ENCODE measurements at regions not wholly inside any gene's neighbourhood (a gene's known extent, or its start where the extent isn't known, plus 50 kb on each side); places are given as distances from the start of the nearest gene placed in this dataset.

GRCh38 chr9:108345826-108346225 lies 510.0 kb downstream of the ACTL7B start:
- Histone ChIP-seq H3K9me3 (ENCODE audit: control insufficient read depth in 1 of 2, insufficient read depth in 1 of 2, low read depth in 1 of 2, low read length in 2 of 2) (no peaks in the 10 kb centered on the region), H4K20me1 (ENCODE audit: insufficient read depth) (no peaks in the 10 kb centered on the region), H2AFZ (ENCODE audit: low read depth, low read length, poor library complexity, severe bottlenecking) (no peak overlapping the region), H3K36me3 (ENCODE audit: control insufficient read depth in 1 of 2, insufficient read depth in 2 of 2, low read length in 2 of 2) (no peaks in the 10 kb centered on the region), H3K27ac (ENCODE audit: low read depth, low read length) (no peak overlapping the region), H3K27me3 (ENCODE audit: insufficient read depth, low read length) (no peaks in the 10 kb centered on the region), H3K4me1 (ENCODE audit: control insufficient read depth in 1 of 2, insufficient read depth in 2 of 2, low read length in 2 of 2) (no peaks in the 10 kb centered on the region), H3K4me2 (ENCODE audit: low read length) (no peak overlapping the region), H3K9me2 (ENCODE audit: insufficient read depth) (no peaks in the 10 kb centered on the region), H3K79me2 (ENCODE audit: insufficient read depth, low read length) (no peaks in the 10 kb centered on the region), H3K9ac (ENCODE audit: low read length) (no peak overlapping the region), H3K4me3 (replicated peaks in 1 of 2; ENCODE audit: low read depth in 1 of 2, low read length in 2 of 2) (no peak overlapping the region)
- ChIA-PET POLR2A (no interaction called here), RAD21 (ENCODE audit: low non-redundant PET in 1 of 2, low total read pairs in 2 of 2, uncharacterized antibody in 2 of 2, unreplicated experiment in 2 of 2) (no interaction called here), CTCF (no interaction called here)
- DNase-seq (ENCODE audit: low read depth, low spot score) = no peak
- TF ChIP-seq CTCF (IDR thresholded peaks at IDR 0.05 in 2 of 3, conservative IDR thresholded peaks at IDR 0.05 in 1 of 3; ENCODE audit: borderline replicate concordance in 1 of 3, insufficient read depth in 1 of 3, low read depth in 2 of 3, low read length in 2 of 3) (no peak), POLR2A (IDR thresholded peaks at IDR 0.05; ENCODE audit: borderline replicate concordance, extremely low read depth, insufficient read depth, insufficient read length) (no peak), FOSL1 (IDR thresholded peaks at IDR 0.05; ENCODE audit: low read depth) (no peak), SIN3A (IDR thresholded peaks at IDR 0.05; ENCODE audit: low read depth) (no peak), JUND (IDR thresholded peaks at IDR 0.05) (no peak), ATF3 (IDR thresholded peaks at IDR 0.05) (no peak), MAX (IDR thresholded peaks at IDR 0.05) (no peak), EZH2 (IDR thresholded peaks at IDR 0.05) (no peak), ZNF274 (IDR thresholded peaks at IDR 0.05; ENCODE audit: low read depth, low read length) (no peak), ZFX (IDR thresholded peaks at IDR 0.05) (no peak)
- no peak for ATAC-seq
- intact Hi-C loops (cut with micrococcal nuclease) = no loop called here
- no TSS peak for BruUV-seq (replicated peaks)

- RAD21 ChIA-PET (ENCODE audit: low non-redundant PET in 1 of 2, low total read pairs in 2 of 2, uncharacterized antibody in 2 of 2, unreplicated experiment in 2 of 2) = no interaction called here
- DNase-seq (ENCODE audit: low read depth, low spot score) (no peak), ATAC-seq (no peak)
- H3K9me3 ChIP-seq (ENCODE audit: control insufficient read depth in 1 of 2, insufficient read depth in 1 of 2, low read depth in 1 of 2, low read length in 2 of 2) = no peaks in the 10 kb centered on the region
- no peak overlapping the region for H3K4me3 ChIP-seq (replicated peaks in 1 of 2; ENCODE audit: low read depth in 1 of 2, low read length in 2 of 2)
- no peaks in the 10 kb centered on the region for H3K9me2 ChIP-seq (ENCODE audit: insufficient read depth)
- POLR2A ChIA-PET = no interaction called here
- CTCF ChIA-PET = no interaction called here
- H4K20me1 ChIP-seq (ENCODE audit: insufficient read depth) = no peaks in the 10 kb centered on the region
- no peaks in the 10 kb centered on the region for H3K4me1 ChIP-seq (ENCODE audit: control insufficient read depth in 1 of 2, insufficient read depth in 2 of 2, low read length in 2 of 2)
- H3K79me2 ChIP-seq (ENCODE audit: insufficient read depth, low read length) = no peaks in the 10 kb centered on the region
- no peak overlapping the region for H3K4me2 ChIP-seq (ENCODE audit: low read length)
- no peaks in the 10 kb centered on the region for H3K36me3 ChIP-seq (ENCODE audit: control insufficient read depth in 1 of 2, insufficient read depth in 2 of 2, low read length in 2 of 2)
- no peak overlapping the region for H2AFZ ChIP-seq (ENCODE audit: low read depth, low read length, poor library complexity, severe bottlenecking)
- intact Hi-C loops (cut with micrococcal nuclease) = no loop called here
- no peak overlapping the region for H3K27ac ChIP-seq (ENCODE audit: low read depth, low read length)
- no peak overlapping the region for H3K9ac ChIP-seq (ENCODE audit: low read length)
- H3K27me3 ChIP-seq (ENCODE audit: insufficient read depth, low read length) = no peaks in the 10 kb centered on the region
- BruUV-seq (replicated peaks) = no TSS peak
- TF ChIP-seq SP1 (IDR thresholded peaks at IDR 0.05; ENCODE audit: low read depth) (no peak), POLR2AphosphoS5 (IDR thresholded peaks at IDR 0.05; ENCODE audit: low read depth, low read length) (no peak), TCF7L2 (IDR thresholded peaks at IDR 0.05; ENCODE audit: borderline replicate concordance, extremely low read depth, insufficient read depth, insufficient read length) (no peak), JUND (IDR thresholded peaks at IDR 0.05) (no peak), EGR1 (IDR thresholded peaks at IDR 0.05; ENCODE audit: low read depth) (no peak), EZH2phosphoT487 (IDR thresholded peaks at IDR 0.05; ENCODE audit: borderline replicate concordance) (no peak), RAD21 (IDR thresholded peaks at IDR 0.05; ENCODE audit: low read depth) (no peak), FOSL1 (IDR thresholded peaks at IDR 0.05; ENCODE audit: low read depth) (no peak), SRF (IDR thresholded peaks at IDR 0.05; ENCODE audit: low read depth) (no peak), CTCF (IDR thresholded peaks at IDR 0.05 in 2 of 3, conservative IDR thresholded peaks at IDR 0.05 in 1 of 3; ENCODE audit: borderline replicate concordance in 1 of 3, insufficient read depth in 1 of 3, low read depth in 2 of 3, low read length in 2 of 3) (no peak)
These were observed 516.5 kb downstream of the ACTL7B start for GRCh38 chr9:108339251-108339650.

All from HCT116 (cell line).